NCI-H146 treated with DMSO at 0.1 percent for 48 hours (cell line): ENCODE measurements at regions not wholly inside any gene's neighbourhood (a gene's known extent, or its start where the extent isn't known, plus 50 kb on each side); places are given as distances from the start of the nearest gene placed in this dataset.
A peak's percentile ranks its signal among the peaks of the same experiment; 100 is the strongest.

Source experiments
- DNase-seq: peaks from one replicate; lab custom pipeline; 2025; ENCODE audit not compliant: unreplicated experiment; lab: John Stamatoyannopoulos, UW

- DNase-seq = no peak
Measured at GRCh38 chr2:221156062-221156734, 415.9 kb downstream of the EPHA4 start.

DNA sequence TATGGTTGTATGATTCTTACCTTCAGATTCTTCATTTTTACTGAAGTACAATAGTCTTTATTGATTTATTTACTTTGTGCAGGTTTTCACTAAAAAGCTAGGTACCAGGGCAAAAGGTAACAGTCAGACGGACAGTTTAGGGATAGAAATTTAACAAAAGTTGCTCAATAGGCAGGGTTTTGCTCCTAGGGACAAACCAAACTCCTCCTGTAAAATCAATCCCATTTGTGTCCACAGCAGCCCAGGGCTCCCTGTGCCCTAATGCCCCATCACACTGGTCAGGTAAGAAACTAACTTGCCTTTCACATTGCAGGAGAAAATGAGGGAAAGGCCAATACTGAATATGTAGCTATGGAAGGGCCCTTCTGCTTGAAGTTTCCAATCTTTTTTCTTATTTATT is 410.9 kb downstream of the EPHA4 start:
- no peak for DNase-seq

DNA sequence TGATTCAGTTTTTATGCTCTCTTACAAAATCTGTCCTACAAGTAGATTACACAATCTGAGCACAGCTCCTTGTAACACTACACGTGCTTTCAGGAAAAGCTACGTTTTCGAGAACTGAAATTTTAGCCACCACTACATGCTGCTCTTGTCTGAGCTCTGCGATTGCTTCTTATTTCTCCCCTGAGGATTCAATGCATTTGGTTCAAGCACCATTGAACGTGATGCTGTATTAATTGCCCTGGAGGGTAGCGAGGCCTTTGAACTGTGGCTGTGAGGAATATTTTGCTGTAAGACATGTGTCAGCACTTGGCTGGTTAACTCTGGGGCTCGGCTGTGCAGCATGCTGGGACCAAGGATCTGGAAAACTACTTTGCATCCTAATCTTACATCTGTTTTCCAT is 405.8 kb downstream of the EPHA4 start:
- DNase-seq = no peak

- DNase-seq = no peak
Measured at GRCh38 chr2:221167561-221167960, 404.5 kb downstream of the EPHA4 start.

DNA sequence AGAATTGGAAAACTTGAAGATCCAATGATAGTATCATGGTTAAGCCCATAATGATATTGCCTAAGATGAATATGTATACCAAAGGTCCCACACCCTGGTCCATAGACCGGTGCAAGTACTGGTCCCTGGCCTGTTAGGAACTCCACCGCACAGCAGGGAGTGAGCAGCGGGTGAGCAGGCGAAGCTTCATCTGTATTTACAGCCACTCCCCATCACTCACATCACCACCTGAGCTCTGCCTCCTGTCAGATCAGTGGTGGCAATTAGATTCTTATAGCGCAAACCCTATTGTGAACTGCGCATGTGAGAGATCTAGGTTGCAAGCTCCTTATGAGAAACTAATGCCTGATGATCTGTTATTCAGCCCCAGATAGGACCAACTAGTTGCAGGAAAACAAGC is 402.4 kb downstream of the EPHA4 start:
- no peak for DNase-seq

DNA sequence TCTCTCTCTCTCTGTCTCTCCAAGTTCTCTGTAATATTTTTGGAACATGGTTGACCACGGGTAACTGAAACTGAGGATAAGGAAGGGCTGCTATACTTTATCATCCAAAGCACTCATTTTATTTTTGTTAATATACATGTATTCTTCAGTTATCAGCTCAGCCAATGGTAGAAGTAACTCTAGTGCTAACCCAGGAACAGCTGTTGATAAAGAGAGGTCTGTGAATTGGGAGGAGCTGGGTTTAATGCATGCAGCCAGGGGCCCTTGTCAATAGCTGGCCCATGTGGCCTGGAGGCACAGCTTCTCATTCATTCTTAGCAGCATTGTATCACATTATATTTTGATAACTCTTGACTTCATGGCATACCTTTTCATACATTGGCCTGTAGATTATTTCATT is 401.6 kb downstream of the EPHA4 start:
- no peak for DNase-seq

- DNase-seq = no peak
Measured at GRCh38 chr2:221176667-221177066, 395.4 kb downstream of the EPHA4 start.

DNA sequence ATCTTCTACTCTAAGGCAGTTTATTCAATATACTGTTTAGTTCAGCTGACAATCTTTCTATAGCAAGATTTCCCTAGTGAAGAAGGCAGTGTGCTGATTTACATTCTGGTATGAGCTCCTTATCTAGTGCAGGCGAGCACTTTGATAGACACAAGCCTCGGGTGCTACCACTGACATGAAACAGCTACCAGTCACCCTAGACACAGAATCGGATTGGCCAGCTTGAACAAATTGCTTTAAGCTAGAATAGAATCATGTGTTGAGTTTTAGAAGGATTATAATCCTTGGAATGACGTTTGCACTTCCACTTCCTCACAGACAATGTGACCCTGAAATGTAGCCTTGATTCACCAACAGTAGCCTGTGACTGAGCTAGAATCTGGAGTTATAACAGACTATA is 394.0 kb downstream of the EPHA4 start:
- DNase-seq = no peak

DNA sequence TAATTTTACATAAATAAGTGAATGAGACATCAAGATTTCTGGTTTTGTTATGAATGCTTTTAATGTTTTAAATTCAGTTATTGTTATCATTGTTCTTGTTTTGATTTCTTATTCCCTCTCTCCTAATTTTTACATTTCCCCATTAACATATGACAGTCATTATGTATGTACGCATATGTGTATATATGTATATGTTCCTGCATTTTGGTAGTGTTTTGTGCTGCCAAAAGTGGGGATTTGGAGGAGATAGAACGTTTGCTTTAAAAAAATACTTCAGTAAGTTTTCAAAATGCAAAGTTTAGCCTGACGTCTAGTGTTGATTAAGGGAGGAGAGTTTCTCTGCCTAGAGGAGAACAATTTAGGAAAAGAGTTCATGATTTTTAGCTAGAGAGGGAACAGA is 385.2 kb downstream of the EPHA4 start:
- DNase-seq = no peak

DNA sequence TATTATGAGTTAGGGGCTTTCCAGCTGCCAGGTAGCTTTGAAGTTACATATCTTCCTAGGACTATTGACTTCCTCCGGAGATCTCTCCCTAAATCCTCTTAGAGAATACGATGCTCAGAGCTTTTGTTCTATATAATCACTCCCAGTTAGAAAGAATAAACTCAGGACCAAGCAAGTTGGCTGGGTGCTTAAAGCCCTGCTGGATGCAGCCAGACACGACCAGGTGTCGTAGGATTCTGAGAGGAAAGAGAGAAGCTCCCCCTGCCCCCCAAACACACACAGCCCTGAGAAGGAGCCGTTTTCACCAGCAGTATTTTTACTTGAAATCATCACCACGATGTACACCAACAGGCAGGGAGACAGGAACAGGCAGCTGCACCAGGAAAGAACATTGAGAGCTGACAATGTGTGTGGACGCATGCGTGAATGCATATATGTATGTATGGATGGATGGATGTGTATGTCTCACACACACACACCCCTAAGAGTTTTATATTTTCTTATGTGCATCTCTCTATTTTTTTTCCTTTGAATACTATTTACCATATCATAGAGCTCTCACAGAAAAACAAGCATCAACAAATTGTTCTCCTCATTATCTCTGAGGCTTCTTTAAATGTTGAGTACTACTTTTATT is 382.6 kb downstream of the EPHA4 start:
- DNase-seq = no peak

DNA sequence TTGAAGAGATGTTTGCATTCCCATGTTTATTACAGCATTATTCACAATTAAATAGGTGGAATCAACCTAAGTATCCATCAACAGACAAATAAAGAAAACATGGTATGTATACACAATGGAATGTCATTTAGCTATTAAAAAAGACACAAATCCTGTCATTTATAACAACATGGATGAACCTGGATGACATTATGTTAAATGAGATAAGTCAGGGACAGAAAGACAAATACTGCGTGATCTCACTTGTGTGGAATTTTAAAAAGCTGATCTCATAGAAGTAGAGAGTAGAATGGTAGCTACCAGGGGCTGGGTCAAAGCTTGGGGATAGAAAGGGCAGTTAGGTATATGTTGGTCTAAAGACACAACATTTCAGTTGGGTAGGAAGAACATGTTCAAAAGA is 376.3 kb downstream of the EPHA4 start:
- no peak for DNase-seq

DNA sequence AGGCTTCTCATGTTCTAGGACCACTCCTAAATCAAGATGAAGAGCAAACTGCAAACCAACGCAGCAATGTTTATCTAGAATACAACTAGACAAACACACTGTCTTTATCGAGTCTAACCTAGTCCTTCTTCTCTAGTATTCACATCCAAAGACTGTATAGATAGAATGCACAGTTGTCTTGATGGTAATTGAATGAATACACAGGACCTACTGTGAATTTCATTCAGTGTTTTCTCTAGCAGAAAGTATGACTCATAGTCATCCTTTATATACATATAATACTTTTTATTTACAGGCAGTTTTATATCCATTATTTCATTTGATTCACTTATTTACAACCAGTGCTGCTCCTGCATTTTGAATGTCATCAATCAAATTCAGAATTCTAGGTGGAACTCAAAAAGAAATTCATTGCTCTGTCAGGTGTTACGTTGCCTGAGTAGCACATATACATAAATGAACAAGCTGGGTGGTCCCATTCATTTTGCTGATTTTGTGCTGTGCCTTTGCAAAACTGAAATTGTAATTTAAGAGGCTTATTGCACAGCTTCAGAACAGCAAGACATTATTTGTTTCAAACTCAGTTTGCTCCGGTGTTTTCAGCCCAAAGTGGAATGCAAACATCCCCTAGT is 374.8 kb downstream of the EPHA4 start:
- no peak for DNase-seq

DNA sequence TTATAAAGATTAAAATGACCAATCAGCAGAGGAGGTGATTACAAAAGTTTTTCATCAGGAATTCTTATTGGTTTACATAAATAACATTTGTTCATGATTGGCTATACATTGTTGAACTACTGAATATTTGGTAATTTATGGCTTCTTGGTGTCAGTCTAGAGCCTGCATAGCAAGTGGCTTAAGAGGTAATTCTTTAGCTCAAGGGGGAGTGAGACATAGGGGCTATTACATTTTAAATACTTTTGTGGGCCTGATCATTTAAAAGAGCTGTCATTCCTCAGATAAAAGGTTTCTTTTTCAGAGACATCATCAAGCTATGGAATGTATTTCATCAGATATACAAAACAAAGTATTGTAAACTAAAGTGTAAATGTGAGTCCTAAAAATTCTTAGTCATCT is 373.8 kb downstream of the EPHA4 start:
- DNase-seq = no peak

DNA sequence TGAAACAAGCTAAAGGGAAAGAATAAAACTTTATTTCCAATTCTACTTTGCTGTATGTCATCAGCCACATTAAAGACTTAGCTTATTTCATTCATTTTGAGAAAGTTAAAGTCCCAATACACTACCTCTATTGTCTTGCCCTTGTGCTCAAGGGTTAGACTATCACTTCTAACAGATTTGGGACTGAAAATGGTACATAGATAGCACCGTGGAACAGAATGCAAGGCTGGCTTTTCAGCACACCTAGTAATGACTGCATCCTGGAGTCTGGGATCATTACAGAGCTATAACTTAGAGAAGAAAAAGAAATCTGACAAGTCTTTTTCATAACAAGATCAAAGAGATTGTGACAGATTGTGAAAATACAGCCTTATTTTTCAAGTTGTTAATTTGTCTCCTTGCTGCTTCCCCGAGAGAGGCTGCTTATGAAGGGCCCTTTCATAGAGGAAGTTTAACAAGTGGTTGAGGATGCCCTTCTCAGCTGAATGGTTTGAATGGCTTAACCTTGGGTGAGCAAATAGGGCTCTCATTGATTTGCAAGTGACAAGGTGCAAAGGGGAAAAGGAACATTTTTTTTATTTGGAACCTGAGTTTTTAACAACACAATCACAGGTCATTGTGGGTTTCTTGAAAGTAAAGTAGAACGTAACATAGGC is 371.8 kb downstream of the EPHA4 start:
- no peak for DNase-seq

DNA sequence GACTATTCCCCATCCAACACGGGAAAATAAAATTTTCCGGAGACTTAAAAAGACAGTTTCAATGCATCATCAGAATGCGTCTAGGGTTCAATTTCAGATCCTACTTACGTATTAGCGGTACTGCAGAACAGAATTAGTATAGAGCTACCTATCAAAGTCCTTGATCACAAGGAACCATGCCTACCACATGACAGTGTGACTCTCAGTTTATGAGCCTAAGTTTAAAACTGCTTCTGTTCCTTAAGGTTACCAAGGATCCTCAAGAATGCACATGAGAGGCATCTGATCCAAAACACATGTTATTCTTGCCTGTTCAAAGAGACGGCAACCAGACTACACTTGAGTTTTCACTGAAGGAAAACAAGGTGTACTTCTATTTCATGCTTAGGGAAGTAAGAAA is 369.7 kb downstream of the EPHA4 start:
- no peak for DNase-seq

DNA sequence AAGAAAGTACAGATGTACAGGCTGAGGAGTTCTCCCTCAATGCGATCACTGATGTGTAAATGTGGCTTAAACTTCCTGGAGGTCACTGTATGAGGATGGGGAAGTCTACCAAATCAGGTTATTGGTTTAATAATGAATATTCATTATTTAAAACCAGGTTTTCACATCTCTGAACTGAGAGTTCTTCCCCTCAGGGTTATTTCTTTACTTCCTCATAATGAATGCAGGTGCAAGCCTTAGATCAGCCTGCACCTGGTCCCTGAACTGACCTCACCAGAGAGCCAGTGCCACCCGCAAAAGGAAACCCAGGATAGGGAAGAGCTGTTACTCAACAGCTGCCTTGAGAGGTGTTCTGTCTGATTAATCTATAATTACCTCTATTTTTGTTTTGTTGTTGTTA is 369.0 kb downstream of the EPHA4 start:
- peak; percentile 0 for DNase-seq

DNA sequence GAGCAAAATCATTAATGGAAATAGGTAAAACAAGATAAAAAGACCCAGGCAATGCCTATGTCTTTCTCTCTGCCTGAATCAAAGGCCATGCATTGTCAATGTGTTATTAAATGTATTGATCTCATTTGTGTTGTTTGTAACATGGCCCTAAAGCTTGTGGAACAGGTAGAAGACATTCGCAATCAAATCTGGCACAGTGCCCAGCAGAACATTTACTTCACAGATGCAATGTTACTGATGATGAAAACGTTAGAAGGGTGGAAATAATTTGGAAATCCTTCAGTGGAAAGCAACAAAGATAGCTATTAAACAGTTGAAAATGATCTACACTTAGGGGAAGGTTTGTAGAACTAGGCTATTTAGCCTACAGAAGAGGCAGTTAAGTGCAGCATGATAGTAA is 368.2 kb downstream of the EPHA4 start:
- DNase-seq = peak; percentile 2

GRCh38 chr2:221204699-221205098 is 367.4 kb downstream of the EPHA4 start:
- DNase-seq = no peak

DNA sequence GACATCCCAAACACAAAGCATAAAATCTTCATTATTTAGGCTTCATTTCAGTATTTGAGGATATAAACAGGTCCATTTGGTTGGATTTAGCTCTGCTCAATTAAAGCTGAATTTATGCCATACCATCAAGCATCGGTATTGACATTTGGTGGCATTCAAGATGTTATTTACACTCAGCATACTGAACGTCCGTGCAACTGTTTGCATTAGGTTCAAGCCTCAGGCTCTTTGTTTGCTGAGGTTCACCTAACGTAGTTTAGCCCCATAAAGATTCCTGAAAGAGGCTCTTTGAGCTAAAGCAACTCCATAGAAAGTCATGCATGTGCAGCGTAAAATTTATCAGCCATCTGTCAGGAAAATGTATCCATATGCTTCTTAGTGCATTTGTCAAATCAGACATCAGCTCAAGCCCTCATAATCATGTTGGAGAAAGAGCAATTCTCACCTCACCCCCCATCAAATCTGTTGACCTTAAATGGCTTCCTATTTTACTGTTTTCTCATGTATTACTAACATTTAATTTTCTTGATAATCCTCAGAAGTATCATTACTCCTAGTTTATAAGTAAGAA is 366.9 kb downstream of the EPHA4 start:
- DNase-seq = peak; percentile 16

GRCh38 chr2:221210686-221211085 is 361.4 kb downstream of the EPHA4 start:
- no peak for DNase-seq

GRCh38 chr2:221211653-221212052 is 360.5 kb downstream of the EPHA4 start:
- DNase-seq = no peak

DNA sequence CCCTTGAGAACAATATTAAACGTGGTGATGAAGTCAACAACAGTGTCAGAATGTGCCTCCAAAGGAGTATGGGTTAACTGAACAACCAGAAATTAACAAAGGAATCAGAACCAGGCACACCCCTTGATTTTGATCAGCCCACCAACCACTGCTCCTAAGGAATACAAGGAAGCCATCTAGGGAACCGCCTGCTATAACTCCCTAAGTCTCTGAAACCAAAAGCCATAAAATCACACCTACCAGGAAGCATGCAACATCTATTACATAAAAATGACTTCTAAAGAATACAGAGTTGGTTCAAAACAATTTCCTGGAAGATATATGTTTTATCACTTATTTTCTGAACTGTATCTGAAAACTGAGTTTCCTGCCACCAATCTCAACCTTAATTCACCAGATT is 360.0 kb downstream of the EPHA4 start:
- no peak for DNase-seq
